Omental fat pad (tissue), 3 donors: ENCODE measurements at regions not wholly inside any gene's neighbourhood (a gene's known extent, or its start where the extent isn't known, plus 50 kb on each side); places are given as distances from the start of the nearest gene placed in this dataset.

Experiments used
- ATAC-seq: fragments of 150-250 bp; one replicate; pipeline ENCODE4 v1.9.1; 2016; ENCODE audit warnings: mild to moderate bottlenecking, moderate library complexity; ENCODE audit not compliant: low FRiP score
- DNase-seq: peaks from one replicate; pipeline ENCODE4 v3.0.0-alpha.2; 2019; ENCODE audit warnings: low spot score
- TF ChIP-seq, protein P1 (sequence below), 3 donors: fragments of 450-650 bp; IDR thresholded peaks; one replicate each; pipeline ENCODE4 v1.5.1; 2016 to 2017; ENCODE audit warnings: antibody characterized with exemption in 3 of 3, mild to moderate bottlenecking in 3 of 3, moderate library complexity in 2 of 3

DNA sequence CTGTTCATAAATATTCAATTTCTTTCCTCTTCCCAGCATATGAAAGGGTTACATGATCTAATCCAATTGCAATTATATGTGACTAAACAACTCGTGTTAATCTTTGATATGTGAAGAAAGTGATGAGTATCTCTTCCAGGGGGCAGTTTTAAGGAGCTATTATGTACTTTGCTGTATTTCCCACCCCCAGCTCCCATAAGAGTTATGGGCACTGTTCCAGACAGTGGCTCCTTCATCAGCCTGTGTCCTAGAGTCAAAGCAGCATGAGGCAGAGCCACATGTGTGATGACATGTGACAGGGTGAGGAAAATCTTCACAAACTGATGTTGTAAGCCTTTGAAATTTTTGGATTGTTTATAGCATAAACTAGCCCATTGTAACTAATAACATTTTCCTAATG is 315.4 kb downstream of the DIPK2A start:
- ATAC-seq (no peak), DNase-seq (no peak)
- TF ChIP-seq, protein P1, sequence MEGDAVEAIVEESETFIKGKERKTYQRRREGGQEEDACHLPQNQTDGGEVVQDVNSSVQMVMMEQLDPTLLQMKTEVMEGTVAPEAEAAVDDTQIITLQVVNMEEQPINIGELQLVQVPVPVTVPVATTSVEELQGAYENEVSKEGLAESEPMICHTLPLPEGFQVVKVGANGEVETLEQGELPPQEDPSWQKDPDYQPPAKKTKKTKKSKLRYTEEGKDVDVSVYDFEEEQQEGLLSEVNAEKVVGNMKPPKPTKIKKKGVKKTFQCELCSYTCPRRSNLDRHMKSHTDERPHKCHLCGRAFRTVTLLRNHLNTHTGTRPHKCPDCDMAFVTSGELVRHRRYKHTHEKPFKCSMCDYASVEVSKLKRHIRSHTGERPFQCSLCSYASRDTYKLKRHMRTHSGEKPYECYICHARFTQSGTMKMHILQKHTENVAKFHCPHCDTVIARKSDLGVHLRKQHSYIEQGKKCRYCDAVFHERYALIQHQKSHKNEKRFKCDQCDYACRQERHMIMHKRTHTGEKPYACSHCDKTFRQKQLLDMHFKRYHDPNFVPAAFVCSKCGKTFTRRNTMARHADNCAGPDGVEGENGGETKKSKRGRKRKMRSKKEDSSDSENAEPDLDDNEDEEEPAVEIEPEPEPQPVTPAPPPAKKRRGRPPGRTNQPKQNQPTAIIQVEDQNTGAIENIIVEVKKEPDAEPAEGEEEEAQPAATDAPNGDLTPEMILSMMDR (IDR thresholded peaks at IDR 0.05) = no peak

DNA sequence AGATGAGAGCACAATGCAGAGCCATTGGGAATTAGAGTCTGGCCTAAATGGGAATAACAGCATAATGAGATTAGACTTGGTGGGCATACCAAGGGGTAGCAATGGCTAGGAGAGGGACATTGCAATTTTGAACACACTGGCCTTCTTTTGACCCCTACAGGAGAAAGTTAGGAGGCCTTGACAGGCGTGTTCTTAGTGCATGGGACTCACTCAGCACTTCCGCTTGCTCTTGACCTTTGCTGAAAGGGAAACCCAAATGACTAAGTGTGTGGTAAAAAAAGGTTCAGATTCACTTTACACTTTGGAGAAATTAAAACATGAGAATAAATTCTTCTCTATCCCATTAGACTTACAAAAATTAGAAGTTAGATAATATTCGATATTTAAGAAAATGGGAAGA is 317.4 kb downstream of the DIPK2A start:
- TF ChIP-seq, protein P1 (IDR thresholded peaks at IDR 0.05) = no peak
- ATAC-seq (no peak), DNase-seq (no peak)

DNA sequence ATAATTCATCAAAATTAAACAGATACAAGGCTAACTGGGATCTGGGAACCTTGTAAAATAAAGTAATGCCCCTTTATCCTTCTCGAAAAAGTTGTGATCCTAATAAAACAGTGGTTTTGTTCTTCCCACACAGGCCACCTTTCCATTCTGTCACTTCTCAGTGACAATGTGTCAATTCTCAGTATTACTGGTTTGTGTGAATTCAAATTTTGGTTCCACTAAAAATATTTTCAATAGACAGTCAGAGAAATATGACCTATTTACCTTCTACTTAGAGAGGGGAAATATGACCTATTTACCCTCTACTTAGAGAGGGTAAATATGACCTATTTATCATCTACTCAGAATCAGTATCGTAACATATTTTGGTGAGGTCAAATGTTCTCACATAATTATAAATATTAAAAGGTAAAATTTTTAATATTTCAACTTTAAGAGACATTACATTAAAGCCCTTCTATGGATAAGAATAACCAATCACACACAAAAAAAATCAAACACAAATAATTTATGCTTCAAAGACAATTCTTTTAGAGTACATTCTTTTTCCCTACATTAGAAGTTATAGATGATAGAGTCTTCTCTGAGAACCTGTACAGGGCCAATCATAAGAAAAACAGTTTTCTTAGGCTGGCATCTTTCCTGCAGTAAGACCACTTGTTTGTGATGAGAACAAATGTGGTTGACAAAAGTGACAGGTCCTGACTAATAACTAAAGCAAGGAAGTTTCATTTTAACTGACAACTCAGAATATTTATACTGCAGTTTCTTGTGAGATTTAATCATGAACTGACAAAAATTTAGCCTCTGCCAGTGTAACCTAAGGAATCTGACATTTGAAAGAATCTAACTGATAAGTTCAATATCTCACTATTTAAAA is 323.3 kb downstream of the DIPK2A start:
- no peak for DNase-seq
- ATAC-seq = no peak
- TF ChIP-seq, protein P1 (IDR thresholded peaks at IDR 0.05) = no peak

DNA sequence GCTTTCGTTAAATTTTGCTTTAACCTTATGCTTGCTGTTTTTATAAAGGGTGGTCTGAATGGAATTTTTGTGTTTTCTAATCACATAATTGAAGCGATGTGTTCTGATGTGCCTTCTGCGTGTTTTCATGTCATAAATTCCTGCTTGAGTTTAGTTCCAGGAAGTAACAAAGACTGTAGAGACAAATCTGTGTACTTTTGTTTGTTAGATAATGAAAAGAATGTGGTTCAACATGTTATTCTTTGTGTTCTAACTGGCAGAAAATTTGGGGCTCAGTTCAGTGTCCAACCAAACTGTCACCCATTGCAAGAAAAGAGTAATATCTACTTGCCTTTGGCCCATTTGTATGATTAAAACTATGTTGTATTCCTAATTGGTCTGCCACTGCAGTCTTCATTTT is 324.0 kb downstream of the DIPK2A start:
- no peak for ATAC-seq
- DNase-seq = no peak

DNA sequence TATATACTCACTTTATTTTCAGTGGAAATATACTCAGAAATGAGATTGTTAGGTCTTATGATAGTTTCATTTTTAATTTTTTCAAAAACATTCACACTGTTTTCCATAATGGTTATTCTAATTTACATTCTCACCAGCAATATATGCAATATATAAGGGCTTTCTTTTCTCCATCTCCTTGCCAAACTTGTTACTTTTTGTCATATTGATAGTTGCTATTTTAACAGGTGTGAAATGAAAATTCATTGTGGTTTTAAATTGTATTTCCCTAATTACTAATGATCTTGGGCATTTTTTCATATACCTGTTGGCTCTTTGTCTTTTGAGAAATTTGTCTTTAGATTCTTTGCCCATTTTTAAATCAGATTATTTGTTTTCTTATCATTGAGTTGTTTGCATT is 325.2 kb downstream of the DIPK2A start:
- TF ChIP-seq, protein P1 (IDR thresholded peaks at IDR 0.05) = no peak
- DNase-seq = no peak
- ATAC-seq = no peak

More for the DNA sequence above, 324.0 kb downstream of the DIPK2A start:
- TF ChIP-seq, protein P1 (IDR thresholded peaks at IDR 0.05) = no peak

DNA sequence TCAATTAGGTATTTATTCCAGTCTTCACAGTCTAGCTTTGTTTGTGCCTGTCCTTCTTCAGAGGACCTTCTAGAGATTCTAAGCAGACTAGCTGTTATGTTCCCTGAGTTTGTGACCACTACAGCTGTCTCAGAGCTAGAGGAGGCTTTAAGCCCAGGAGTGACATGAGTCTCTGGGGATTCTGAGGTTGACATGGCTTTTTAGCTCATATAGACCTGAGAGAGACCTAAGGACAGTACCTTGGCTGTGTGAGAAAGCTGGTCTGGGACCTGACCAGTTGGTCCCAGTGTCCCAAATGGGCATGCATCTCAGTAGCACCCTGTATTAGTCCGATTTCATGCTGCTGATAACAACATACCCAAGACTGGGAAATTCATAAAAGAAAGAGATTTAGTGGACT is 330.2 kb downstream of the DIPK2A start:
- no peak for DNase-seq
- no peak for ATAC-seq
- TF ChIP-seq, protein P1 (IDR thresholded peaks at IDR 0.05) = no peak

DNA sequence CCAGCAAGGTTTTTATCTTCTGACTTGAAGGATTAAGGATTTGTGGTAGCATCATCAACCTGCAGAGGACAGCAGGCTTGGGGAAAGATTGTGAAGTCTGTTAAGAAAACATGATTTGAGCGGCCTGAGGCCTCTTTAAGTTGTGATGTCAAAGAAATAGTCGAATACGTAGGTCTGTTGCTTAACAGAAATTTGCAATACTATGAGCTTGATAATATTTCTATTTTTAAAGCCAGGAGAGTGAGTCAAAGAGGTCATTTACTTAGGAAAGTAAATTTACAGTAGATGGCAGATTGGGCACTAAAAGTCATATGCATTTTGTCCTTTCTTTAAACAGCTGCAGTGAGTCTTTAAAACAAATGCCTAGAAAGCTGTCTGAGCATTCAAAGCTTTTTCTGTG is 336.3 kb downstream of the DIPK2A start:
- TF ChIP-seq, protein P1 (IDR thresholded peaks at IDR 0.05) = no peak
- no peak for ATAC-seq
- no peak for DNase-seq
